ENCODE measurements at regions not wholly inside any gene's neighbourhood (a gene's known extent, or its start where the extent isn't known, plus 50 kb on each side); places are given as distances from the start of the nearest gene placed in this dataset.
"Not testable (repeated sequence)": the region's sequence is repeated elsewhere in the genome, so short reads cannot be mapped to it uniquely, and the experiment has no call there.

DNA sequence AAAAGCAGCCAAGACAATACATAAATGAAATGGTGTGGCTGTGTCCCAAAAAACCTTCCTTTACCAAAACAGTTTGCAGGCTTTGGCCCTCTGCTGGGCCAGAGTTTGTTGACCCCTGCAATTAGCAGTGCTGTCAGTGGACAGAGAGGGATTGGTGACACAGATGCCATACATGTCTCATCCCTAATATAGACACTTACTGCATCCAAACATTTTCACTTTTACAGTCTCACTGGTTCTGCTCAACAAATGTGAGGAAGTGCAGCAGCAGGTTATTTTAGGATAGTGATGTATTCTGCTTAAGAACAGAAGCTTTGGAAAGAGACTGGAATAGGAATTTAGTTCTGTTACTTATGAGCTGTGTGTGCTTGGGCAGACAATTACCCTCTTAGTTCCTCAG lies 462.8 kb upstream of the LRRC7 start:
- Histone ChIP-seq H3K36me3 (ENCODE audit: control insufficient read depth in 1 of 2, insufficient read depth in 2 of 2, low read length in 2 of 2) (no peaks in the 10 kb centered on the region), H4K91ac (ENCODE audit: low read depth, low read length) (no peak overlapping the region), H4K8ac (ENCODE audit: low read depth, low read length) (no peak overlapping the region), H3K4me2 (ENCODE audit: low read length) (no peak overlapping the region), H3K4me3 (ENCODE audit: low read depth, low read length) (no peak overlapping the region), H3K9me3 (ENCODE audit: insufficient read depth, low read depth, low read length) (no peaks in the 10 kb centered on the region), H2AK5ac (ENCODE audit: low read length) (no peak overlapping the region), H3K18ac (ENCODE audit: low read length) (no peak overlapping the region), H3K14ac (ENCODE audit: low read length) (no peak overlapping the region), H4K12ac (ENCODE audit: low read depth, low read length) (no peak overlapping the region), H2BK12ac (ENCODE audit: low read length) (no peak overlapping the region), H3K23ac (ENCODE audit: low read length) (no peak overlapping the region), H2BK120ac (ENCODE audit: insufficient read depth, low read length, poor library complexity) (no peak overlapping the region), H2AFZ (ENCODE audit: insufficient read depth, low read length, poor library complexity) (no peak overlapping the region), H3K9ac (ENCODE audit: low read length) (no peak overlapping the region), H3K79me2 (ENCODE audit: control insufficient read depth, insufficient read depth, low read length, poor library complexity) (no peaks in the 10 kb centered on the region), H3K4me1 (ENCODE audit: control insufficient read depth in 1 of 2, insufficient read depth in 2 of 2, low read length in 2 of 2) (no peaks in the 10 kb centered on the region), H3K79me1 (ENCODE audit: low read length) (no peaks in the 10 kb centered on the region), H3K27me3 (ENCODE audit: insufficient read depth, low read length) (no peaks in the 10 kb centered on the region), H3K27ac (ENCODE audit: low read depth, low read length) (no peak overlapping the region), H3K4ac (ENCODE audit: low read depth, low read length) (no peak overlapping the region), H2BK5ac (ENCODE audit: low read depth, low read length, poor library complexity) (no peak overlapping the region)
- DNase-seq = no peak

DNA sequence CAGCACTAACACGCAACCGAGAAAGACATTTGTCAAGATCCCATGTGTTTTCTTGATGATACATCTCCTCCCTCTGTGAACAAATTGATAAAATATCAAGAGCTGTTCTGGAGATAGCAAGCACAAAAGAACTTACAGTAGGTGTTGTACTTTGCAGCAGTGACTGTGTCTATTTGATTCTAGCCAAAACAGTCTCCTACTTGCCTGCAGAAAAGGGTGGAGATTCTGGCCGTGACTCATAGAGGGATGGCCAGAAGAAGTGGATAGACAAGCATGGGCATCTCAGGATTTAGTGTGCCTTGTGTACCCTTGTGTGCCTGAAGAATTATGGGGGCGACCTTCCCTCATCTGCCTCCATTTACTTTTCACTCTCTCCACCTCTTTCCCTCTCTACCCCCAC lies 458.4 kb upstream of the LRRC7 start:
- no peak overlapping the region for H3K4ac ChIP-seq (ENCODE audit: low read depth, low read length)
- no peak overlapping the region for H4K12ac ChIP-seq (ENCODE audit: low read depth, low read length)
- no peak overlapping the region for H2BK120ac ChIP-seq (ENCODE audit: insufficient read depth, low read length, poor library complexity)
- no peak overlapping the region for H3K23ac ChIP-seq (ENCODE audit: low read length)
- no peak overlapping the region for H3K4me3 ChIP-seq (ENCODE audit: low read depth, low read length)
- no peak overlapping the region for H4K91ac ChIP-seq (ENCODE audit: low read depth, low read length)
- H3K27ac ChIP-seq (ENCODE audit: low read depth, low read length) = no peak overlapping the region
- H2AK5ac ChIP-seq (ENCODE audit: low read length) = no peak overlapping the region
- H3K27me3 ChIP-seq (ENCODE audit: insufficient read depth, low read length) = no peaks in the 10 kb centered on the region
- H2BK5ac ChIP-seq (ENCODE audit: low read depth, low read length, poor library complexity) = no peak overlapping the region
- no peaks in the 10 kb centered on the region for H3K4me1 ChIP-seq (ENCODE audit: control insufficient read depth in 1 of 2, insufficient read depth in 2 of 2, low read length in 2 of 2)
- no peak overlapping the region for H3K9ac ChIP-seq (ENCODE audit: low read length)
- H3K4me2 ChIP-seq (ENCODE audit: low read length) = no peak overlapping the region
- no peaks in the 10 kb centered on the region for H3K79me1 ChIP-seq (ENCODE audit: low read length)
- no peak overlapping the region for H3K18ac ChIP-seq (ENCODE audit: low read length)
- H3K14ac ChIP-seq (ENCODE audit: low read length) = no peak overlapping the region
- DNase-seq = no peak
- H4K8ac ChIP-seq (ENCODE audit: low read depth, low read length) = no peak overlapping the region
- no peaks in the 10 kb centered on the region for H3K36me3 ChIP-seq (ENCODE audit: control insufficient read depth in 1 of 2, insufficient read depth in 2 of 2, low read length in 2 of 2)
- H3K79me2 ChIP-seq (ENCODE audit: control insufficient read depth, insufficient read depth, low read length, poor library complexity) = no peaks in the 10 kb centered on the region
- no peak overlapping the region for H2BK12ac ChIP-seq (ENCODE audit: low read length)
- WGBS (ENCODE audit: extremely low coverage, insufficient coverage, insufficient read length) = no CpG with 5 or more reads among the region's 4 CpGs
- H3K9me3 ChIP-seq (ENCODE audit: insufficient read depth, low read depth, low read length) = no peaks in the 10 kb centered on the region
- H2AFZ ChIP-seq (ENCODE audit: insufficient read depth, low read length, poor library complexity) = no peak overlapping the region

DNA sequence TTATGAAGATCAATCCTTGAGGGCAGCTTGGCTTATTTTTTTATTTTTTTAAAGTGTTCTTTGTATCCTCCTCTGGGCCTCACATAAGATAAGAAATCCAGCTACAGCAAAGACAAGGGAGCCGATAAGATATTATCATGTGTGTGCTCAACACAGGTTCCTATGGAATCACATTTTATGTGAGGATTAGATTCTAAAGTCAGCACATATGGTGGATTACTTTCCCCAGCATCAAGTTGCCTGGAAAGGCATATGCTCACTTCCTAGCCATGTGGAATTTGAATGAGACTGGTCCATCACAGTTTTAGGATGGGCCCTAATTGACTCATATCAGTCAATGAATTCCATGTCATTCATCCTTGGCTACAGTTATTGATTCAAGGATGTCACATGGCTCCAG lies 456.9 kb upstream of the LRRC7 start:
- H3K4ac ChIP-seq (ENCODE audit: low read depth, low read length) = no peak overlapping the region
- H3K27ac ChIP-seq (ENCODE audit: low read depth, low read length) = no peak overlapping the region
- no peak overlapping the region for H3K14ac ChIP-seq (ENCODE audit: low read length)
- no peak overlapping the region for H4K91ac ChIP-seq (ENCODE audit: low read depth, low read length)
- no peak overlapping the region for H2BK5ac ChIP-seq (ENCODE audit: low read depth, low read length, poor library complexity)
- H3K79me2 ChIP-seq (ENCODE audit: control insufficient read depth, insufficient read depth, low read length, poor library complexity) = no peaks in the 10 kb centered on the region
- no peaks in the 10 kb centered on the region for H3K27me3 ChIP-seq (ENCODE audit: insufficient read depth, low read length)
- H3K79me1 ChIP-seq (ENCODE audit: low read length) = no peaks in the 10 kb centered on the region
- no peaks in the 10 kb centered on the region for H3K36me3 ChIP-seq (ENCODE audit: control insufficient read depth in 1 of 2, insufficient read depth in 2 of 2, low read length in 2 of 2)
- H3K9me3 ChIP-seq (ENCODE audit: insufficient read depth, low read depth, low read length) = no peaks in the 10 kb centered on the region
- no peak overlapping the region for H2AFZ ChIP-seq (ENCODE audit: insufficient read depth, low read length, poor library complexity)
- H3K4me2 ChIP-seq (ENCODE audit: low read length) = no peak overlapping the region
- H4K12ac ChIP-seq (ENCODE audit: low read depth, low read length) = no peak overlapping the region
- no peak overlapping the region for H2AK5ac ChIP-seq (ENCODE audit: low read length)
- H2BK12ac ChIP-seq (ENCODE audit: low read length) = no peak overlapping the region
- no peak overlapping the region for H3K18ac ChIP-seq (ENCODE audit: low read length)
- H3K4me3 ChIP-seq (ENCODE audit: low read depth, low read length) = no peak overlapping the region
- H4K8ac ChIP-seq (ENCODE audit: low read depth, low read length) = no peak overlapping the region
- no peak overlapping the region for H2BK120ac ChIP-seq (ENCODE audit: insufficient read depth, low read length, poor library complexity)
- DNase-seq = no peak
- no peak overlapping the region for H3K23ac ChIP-seq (ENCODE audit: low read length)
- H3K4me1 ChIP-seq (ENCODE audit: control insufficient read depth in 1 of 2, insufficient read depth in 2 of 2, low read length in 2 of 2) = no peaks in the 10 kb centered on the region
- no peak overlapping the region for H3K9ac ChIP-seq (ENCODE audit: low read length)
- WGBS (ENCODE audit: extremely low coverage, insufficient coverage, insufficient read length) = no CpG with 5 or more reads among the region's 1 CpG

DNA sequence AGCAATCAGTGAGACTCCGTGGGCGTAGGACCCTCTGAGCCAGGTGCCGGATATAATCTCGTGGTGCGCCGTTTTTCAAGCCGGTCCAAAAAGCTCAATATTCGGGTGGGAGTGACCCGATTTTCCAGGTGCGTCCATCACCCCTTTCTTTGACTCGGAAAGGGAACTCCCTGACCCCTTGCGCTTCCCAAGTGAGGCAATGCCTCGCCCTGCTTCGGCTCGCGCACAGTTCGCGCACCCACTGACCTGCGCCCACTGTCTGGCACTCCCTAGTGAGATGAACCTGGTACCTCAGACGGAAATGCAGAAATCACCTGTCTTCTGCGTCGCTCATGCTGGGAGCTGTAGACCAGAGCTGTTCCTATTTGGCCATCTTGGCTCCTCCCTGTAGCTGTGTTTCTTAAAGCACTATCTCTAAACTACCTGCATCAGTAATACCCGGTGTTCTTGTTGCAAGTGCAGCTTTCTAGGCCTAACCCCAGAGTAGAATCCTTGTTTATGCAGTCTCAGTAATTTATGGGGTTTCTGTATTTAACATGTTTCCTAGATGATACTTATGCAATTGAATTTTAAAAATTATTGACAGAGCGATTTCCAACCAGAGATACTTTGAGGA lies 447.5 kb upstream of the LRRC7 start:
- no CpG with 5 or more reads among the region's 24 CpGs for WGBS (ENCODE audit: extremely low coverage, insufficient coverage, insufficient read length)
- not testable (repeated sequence) for H2BK120ac ChIP-seq (ENCODE audit: insufficient read depth, low read length, poor library complexity)

More for the DNA sequence above, 447.5 kb upstream of the LRRC7 start:
- not testable (repeated sequence) for H3K4me2 ChIP-seq (ENCODE audit: low read length); H3K14ac ChIP-seq (ENCODE audit: low read length); H3K79me2 ChIP-seq (ENCODE audit: control insufficient read depth, insufficient read depth, low read length, poor library complexity); H3K36me3 ChIP-seq (ENCODE audit: control insufficient read depth in 1 of 2, insufficient read depth in 2 of 2, low read length in 2 of 2); H3K79me1 ChIP-seq (ENCODE audit: low read length); H3K23ac ChIP-seq (ENCODE audit: low read length); H2BK12ac ChIP-seq (ENCODE audit: low read length); H3K27me3 ChIP-seq (ENCODE audit: insufficient read depth, low read length); H2AFZ ChIP-seq (ENCODE audit: insufficient read depth, low read length, poor library complexity); H3K18ac ChIP-seq (ENCODE audit: low read length); H3K9me3 ChIP-seq (ENCODE audit: insufficient read depth, low read depth, low read length); H4K12ac ChIP-seq (ENCODE audit: low read depth, low read length); H3K4me3 ChIP-seq (ENCODE audit: low read depth, low read length); H3K27ac ChIP-seq (ENCODE audit: low read depth, low read length); H3K9ac ChIP-seq (ENCODE audit: low read length); H2BK5ac ChIP-seq (ENCODE audit: low read depth, low read length, poor library complexity); DNase-seq; H4K8ac ChIP-seq (ENCODE audit: low read depth, low read length); H4K91ac ChIP-seq (ENCODE audit: low read depth, low read length); H2AK5ac ChIP-seq (ENCODE audit: low read length); H3K4ac ChIP-seq (ENCODE audit: low read depth, low read length); H3K4me1 ChIP-seq (ENCODE audit: control insufficient read depth in 1 of 2, insufficient read depth in 2 of 2, low read length in 2 of 2)

Data from trophoblast cell (in vitro differentiated cells and primary cell).